ENCODE measurements at regions not wholly inside any gene's neighbourhood (a gene's known extent, or its start where the extent isn't known, plus 50 kb on each side); places are given as distances from the start of the nearest gene placed in this dataset.

DNA sequence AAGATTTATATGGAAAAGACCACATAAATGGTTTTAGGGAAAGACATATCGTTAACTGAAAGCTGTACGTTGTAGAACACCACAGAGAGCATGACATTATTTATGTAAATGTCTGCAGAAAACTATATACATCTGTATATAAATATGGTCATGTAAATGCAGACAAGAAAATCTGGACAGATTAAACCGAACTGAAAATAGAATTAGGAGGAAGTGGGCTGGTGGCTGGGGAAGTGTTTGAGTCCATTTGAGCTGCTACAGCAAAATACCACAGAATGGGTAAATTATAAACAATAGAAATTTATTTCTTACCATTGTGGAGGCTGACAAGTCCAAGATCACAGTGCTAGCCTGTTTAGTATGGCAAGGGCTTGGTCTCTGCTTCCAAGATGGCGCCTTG, 56.3 kb upstream of the USP6NL start:
- TF ChIP-seq CTCF (IDR thresholded peaks at IDR 0.05; ENCODE audit: borderline replicate concordance, extremely low read depth, low read length, poor library complexity, severe bottlenecking) (no peak), EZH2 (IDR thresholded peaks at IDR 0.05; ENCODE audit: borderline replicate concordance, low read depth, low read length, severe bottlenecking) (no peak)

Data from DND-41 (cell line).